Lung (tissue), 11 donors: ENCODE measurements at regions not wholly inside any gene's neighbourhood (a gene's known extent, or its start where the extent isn't known, plus 50 kb on each side); places are given as distances from the start of the nearest gene placed in this dataset.

Experiments used
- ATAC-seq: fragments of 200-7000 bp; cut with Tn5 transposase; one replicate; pipeline ENCODE4 v1.9.1; 2020; ENCODE audit warnings: moderate number of reproducible peaks; ENCODE audit not compliant: insufficient read depth, low FRiP score
- DNase-seq, 3 donors: peaks; one replicate each; pipeline ENCODE4 v3.0.0-alpha.2; 2013 to 2017
- H3K27ac ChIP-seq, 2 donors: one replicate each; pipeline ENCODE4 v1.5.1; 2013; ENCODE audit warnings: mild to moderate bottlenecking in 2 of 2, moderate library complexity in 2 of 2, control low read depth in 1 of 2, inconsistent platforms in 1 of 2, low read depth in 1 of 2, low read length in 1 of 2
- H3K27me3 ChIP-seq, 3 donors: one replicate each; pipeline ENCODE4 v1.5.1; 2013; ENCODE audit warnings: low read length in 2 of 3; ENCODE audit not compliant: control insufficient read depth in 3 of 3, insufficient read depth in 3 of 3
- H3K36me3 ChIP-seq, 4 donors: one replicate each; pipeline ENCODE4 v1.5.1; 2013; ENCODE audit warnings: low read length in 4 of 4, mild to moderate bottlenecking in 1 of 4, moderate library complexity in 1 of 4; ENCODE audit not compliant: control insufficient read depth in 4 of 4, insufficient read depth in 4 of 4
- H3K4me1 ChIP-seq, 5 donors: one replicate each; pipeline ENCODE4 v1.5.1; 2013; ENCODE audit warnings: low read length in 5 of 5, mild to moderate bottlenecking in 2 of 5, moderate library complexity in 1 of 5; ENCODE audit not compliant: control insufficient read depth in 5 of 5, insufficient read depth in 5 of 5
- H3K4me3 ChIP-seq: one replicate; pipeline ENCODE4 v1.5.1; 2013; ENCODE audit warnings: mild to moderate bottlenecking, control low read depth, moderate library complexity
- H3K9ac ChIP-seq, 2 donors: one replicate each; pipeline ENCODE4 v1.5.1; 2013; ENCODE audit warnings: low read length in 2 of 2, control low read depth in 1 of 2; ENCODE audit not compliant: insufficient read depth in 1 of 2
- H3K9me3 ChIP-seq, 4 donors: one replicate each; pipeline ENCODE4 v1.5.1; 2013; ENCODE audit warnings: low read length in 3 of 4, mild to moderate bottlenecking in 1 of 4, moderate library complexity in 1 of 4; ENCODE audit not compliant: control insufficient read depth in 4 of 4, insufficient read depth in 3 of 4
- WGBS, 2 donors: extraction: QIAGEN DNeasy Blood & Tissue Kit; methylation state at CpG; one replicate each; pipeline ENCODE4 v1.1.7; 2013; 5-methylcytosine and 5-hydroxymethylcytosine counted together
- TF ChIP-seq, protein P1 (sequence below): IDR thresholded peaks from 2 replicates; pipeline ENCODE4 v1.5.1; 2012; ENCODE audit warnings: mild to moderate bottlenecking; ENCODE audit errors: control extremely low read depth, extremely low read depth
- donor health status: control.
- donor health status: control.
- donor health status: Bipolar disorder and iron deficiency.
- donor health status: healthy.
- donor health status: DM: yes; HTN: yes; CAD: no.

DNA sequence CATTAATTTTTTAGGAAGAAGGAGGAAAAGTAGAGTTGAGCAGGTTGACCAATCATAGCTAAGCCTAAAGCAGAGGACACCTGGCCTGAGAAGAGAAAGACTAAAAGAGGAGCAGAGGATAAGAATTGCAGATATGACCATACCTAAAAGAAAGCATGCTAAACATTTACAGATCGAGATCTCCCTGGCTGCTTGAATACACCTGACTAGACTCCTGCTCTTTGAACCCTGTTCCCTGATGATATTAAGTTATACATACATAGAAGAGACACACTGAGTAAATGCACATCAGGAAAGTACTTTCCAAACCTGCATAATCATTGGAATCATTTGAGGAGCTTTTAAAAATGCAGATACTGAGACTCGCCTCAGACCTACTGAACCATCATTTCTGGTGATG, 232.3 kb upstream of the ELL2 start:
- peaks cover 0 to 3% (median 0%) of the 10 kb centered on the region in 5 donors for H3K4me1 ChIP-seq
- 94 to 99% methylated on average over 2 of the region's 2 CpGs for WGBS, 2 donors
- TF ChIP-seq, protein P1, sequence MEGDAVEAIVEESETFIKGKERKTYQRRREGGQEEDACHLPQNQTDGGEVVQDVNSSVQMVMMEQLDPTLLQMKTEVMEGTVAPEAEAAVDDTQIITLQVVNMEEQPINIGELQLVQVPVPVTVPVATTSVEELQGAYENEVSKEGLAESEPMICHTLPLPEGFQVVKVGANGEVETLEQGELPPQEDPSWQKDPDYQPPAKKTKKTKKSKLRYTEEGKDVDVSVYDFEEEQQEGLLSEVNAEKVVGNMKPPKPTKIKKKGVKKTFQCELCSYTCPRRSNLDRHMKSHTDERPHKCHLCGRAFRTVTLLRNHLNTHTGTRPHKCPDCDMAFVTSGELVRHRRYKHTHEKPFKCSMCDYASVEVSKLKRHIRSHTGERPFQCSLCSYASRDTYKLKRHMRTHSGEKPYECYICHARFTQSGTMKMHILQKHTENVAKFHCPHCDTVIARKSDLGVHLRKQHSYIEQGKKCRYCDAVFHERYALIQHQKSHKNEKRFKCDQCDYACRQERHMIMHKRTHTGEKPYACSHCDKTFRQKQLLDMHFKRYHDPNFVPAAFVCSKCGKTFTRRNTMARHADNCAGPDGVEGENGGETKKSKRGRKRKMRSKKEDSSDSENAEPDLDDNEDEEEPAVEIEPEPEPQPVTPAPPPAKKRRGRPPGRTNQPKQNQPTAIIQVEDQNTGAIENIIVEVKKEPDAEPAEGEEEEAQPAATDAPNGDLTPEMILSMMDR, result no peak

DNA sequence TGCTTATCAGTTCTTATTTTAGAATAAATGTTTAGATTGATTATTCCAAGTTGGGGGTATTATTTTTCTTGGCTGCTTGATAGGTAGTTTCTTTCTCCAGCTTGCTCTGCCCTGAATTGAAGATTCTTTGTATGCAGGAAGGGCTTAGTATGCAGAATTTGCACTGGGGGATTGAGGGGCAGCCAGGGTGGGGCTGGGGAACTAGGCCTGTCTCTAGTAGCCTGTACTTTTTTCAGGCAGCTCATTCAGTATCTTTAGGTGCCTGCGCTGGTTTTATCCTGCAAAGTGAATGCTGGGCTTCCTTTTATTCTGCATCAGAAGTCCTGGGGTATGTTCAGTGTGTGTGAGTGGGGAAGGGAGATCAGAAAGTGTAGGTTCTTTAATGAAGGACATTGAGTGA, 228.3 kb upstream of the ELL2 start:
- Histone ChIP-seq H3K27ac (no peak overlapping the region), H3K4me3 (no peak overlapping the region), H3K27me3 (no peaks in the 10 kb centered on the region), H3K9ac (no peak overlapping the region), H3K4me1 (peaks cover 0 to 3% (median 0%) of the 10 kb centered on the region in 5 donors), H3K9me3 (peaks cover 0 to 2% (median 0%) of the 10 kb centered on the region in 4 donors), H3K36me3 (no peaks in the 10 kb centered on the region)
- TF ChIP-seq, protein P1, result no peak
- no peak for ATAC-seq
- DNase-seq, result no peak
- 93 to 100% methylated on average over 1 of the region's 1 CpG for WGBS, 2 donors

More for the DNA sequence above, 232.3 kb upstream of the ELL2 start:
- Histone ChIP-seq H3K4me3 (no peak overlapping the region), H3K9ac (no peak overlapping the region), H3K27ac (no peak overlapping the region), H3K36me3 (no peaks in the 10 kb centered on the region), H3K27me3 (no peaks in the 10 kb centered on the region), H3K9me3 (no peaks in the 10 kb centered on the region)
- no peak for DNase-seq
- ATAC-seq, result no peak

DNA sequence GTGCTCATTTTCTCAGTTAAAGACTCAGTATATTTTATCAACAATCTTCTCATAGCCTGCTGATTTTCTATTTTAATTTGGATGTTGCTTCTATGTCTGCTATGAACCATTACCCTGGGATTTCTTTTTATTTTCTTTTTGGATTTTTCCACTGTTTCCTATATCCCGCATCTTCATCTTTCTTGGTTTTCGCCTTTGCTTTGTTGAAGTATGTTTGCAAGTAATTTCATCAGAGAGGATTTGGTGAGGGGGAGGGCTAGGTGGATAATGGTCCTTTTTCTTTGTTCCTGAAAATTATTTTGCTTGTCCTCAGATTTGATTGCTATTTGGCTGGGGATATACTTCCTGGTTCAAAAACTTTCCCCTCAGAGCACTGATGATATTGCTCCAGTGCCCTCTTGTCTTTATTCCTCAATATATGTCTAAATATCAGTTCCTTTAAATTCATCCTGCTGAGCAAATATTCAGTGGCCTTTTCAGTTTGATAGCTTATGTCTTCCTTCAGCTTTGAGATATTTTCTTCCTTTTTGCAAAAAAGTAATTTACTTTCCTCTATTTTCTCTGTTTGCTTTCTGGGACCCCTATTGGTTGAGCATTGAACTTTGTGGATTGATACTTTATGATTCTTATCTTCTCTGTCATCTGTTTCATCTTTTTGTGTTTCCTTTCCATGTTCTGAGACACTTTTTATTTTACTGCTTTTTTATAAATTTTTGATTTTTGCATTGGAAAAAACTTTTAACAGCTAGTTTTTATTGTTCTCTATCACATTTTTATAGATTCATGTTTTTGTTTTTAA, 227.6 kb upstream of the ELL2 start:
- ATAC-seq (no peak), DNase-seq (no peak)
- TF ChIP-seq, protein P1, result no peak
- Histone ChIP-seq H3K27ac (no peak overlapping the region), H3K36me3 (no peaks in the 10 kb centered on the region), H3K4me3 (no peak overlapping the region), H3K9me3 (peaks cover 0 to 2% (median 0%) of the 10 kb centered on the region in 4 donors), H3K27me3 (no peaks in the 10 kb centered on the region), H3K9ac (no peak overlapping the region), H3K4me1 (peaks cover 0 to 3% (median 0%) of the 10 kb centered on the region in 5 donors)
- WGBS, 2 donors, result 99% methylated on average over 2 of the region's 2 CpGs
